ENCODE measurements at regions not wholly inside any gene's neighbourhood (a gene's known extent, or its start where the extent isn't known, plus 50 kb on each side); places are given as distances from the start of the nearest gene placed in this dataset.

DNA sequence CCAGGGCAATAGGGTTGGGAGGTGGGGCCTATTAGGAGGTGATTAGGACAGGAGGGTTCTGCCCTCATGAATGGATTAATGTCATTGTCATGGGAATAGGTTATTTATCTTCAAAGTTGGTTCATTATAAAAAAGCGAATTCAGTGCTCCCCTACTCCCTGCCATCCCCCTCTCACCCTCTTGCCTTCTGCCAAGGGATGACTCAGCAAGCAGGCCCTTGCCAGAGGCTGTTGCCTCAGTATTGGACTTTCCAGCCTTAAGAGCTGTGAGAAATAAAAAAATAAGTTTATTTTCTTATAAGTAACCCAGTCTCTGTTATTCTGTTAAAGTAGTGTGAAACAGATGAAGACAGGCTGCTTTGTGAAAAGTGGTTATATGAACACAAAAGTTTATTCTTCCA is 381.1 kb upstream of the ZFP64 start:
- H3K4me3 ChIP-seq (replicated peaks in 1 of 4; ENCODE audit: control extremely low read depth in 1 of 4, insufficient read depth in 1 of 4, low read depth in 3 of 4, low read length in 4 of 4): no peak overlapping the region
- no peak overlapping the region for H3K27ac ChIP-seq (ENCODE audit: insufficient read depth, low read length)
- H3K36me3 ChIP-seq (ENCODE audit: control insufficient read depth, insufficient read depth, low read length): no peaks in the 10 kb centered on the region
- no peak overlapping the region for H2AFZ ChIP-seq (ENCODE audit: low read length)
- H3K9me3 ChIP-seq (ENCODE audit: control insufficient read depth, insufficient read depth, low read depth, low read length): no peaks in the 10 kb centered on the region
- TF ChIP-seq EZH2 (IDR thresholded peaks at IDR 0.05; ENCODE audit: low read length, missing control alignments): no peak
- TF ChIP-seq, protein P1, sequence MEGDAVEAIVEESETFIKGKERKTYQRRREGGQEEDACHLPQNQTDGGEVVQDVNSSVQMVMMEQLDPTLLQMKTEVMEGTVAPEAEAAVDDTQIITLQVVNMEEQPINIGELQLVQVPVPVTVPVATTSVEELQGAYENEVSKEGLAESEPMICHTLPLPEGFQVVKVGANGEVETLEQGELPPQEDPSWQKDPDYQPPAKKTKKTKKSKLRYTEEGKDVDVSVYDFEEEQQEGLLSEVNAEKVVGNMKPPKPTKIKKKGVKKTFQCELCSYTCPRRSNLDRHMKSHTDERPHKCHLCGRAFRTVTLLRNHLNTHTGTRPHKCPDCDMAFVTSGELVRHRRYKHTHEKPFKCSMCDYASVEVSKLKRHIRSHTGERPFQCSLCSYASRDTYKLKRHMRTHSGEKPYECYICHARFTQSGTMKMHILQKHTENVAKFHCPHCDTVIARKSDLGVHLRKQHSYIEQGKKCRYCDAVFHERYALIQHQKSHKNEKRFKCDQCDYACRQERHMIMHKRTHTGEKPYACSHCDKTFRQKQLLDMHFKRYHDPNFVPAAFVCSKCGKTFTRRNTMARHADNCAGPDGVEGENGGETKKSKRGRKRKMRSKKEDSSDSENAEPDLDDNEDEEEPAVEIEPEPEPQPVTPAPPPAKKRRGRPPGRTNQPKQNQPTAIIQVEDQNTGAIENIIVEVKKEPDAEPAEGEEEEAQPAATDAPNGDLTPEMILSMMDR (conservative IDR thresholded peaks at IDR 0.05 in 1 of 2, IDR thresholded peaks at IDR 0.05 in 1 of 2; ENCODE audit: low read depth in 1 of 2, low read length in 2 of 2): no peak
- H3K27me3 ChIP-seq (ENCODE audit: control insufficient read depth, insufficient read depth, low read length): no peaks in the 10 kb centered on the region
- H3K4me1 ChIP-seq (ENCODE audit: control insufficient read depth, extremely low read depth, insufficient read depth, low read length): no peaks in the 10 kb centered on the region
- no peaks in the 10 kb centered on the region for H4K20me1 ChIP-seq (ENCODE audit: control insufficient read depth, extremely low read depth, insufficient read depth, low read length)
- H3K4me2 ChIP-seq (ENCODE audit: extremely low read depth, insufficient read depth, low read length): no peak overlapping the region
- peak; percentile 29 to 34 for DNase-seq (ENCODE audit: low read depth in 2 of 2)
- H3K9ac ChIP-seq (ENCODE audit: insufficient read depth, low read length): no peak overlapping the region
- H3K79me2 ChIP-seq (ENCODE audit: control insufficient read depth, insufficient read depth, low read length): no peaks in the 10 kb centered on the region

DNA sequence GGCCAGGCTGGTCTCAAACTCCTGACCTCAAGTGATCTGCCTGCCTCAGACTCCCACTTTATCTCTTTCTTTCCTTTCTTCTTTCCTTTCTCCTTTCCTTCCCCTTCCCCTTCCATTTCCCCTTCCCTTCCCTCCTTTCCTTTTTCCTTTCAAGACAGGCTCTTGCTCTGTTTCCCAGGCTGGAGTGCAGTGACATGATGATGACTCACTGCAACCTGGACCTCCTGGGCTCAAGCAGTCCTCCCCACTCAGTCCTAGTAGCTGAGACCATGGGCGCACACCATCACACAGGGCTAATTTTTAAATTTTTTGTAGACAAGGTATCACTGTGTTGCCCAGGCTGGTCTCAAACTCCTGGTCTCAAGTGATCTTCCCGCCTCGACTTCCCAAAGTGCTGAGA is 377.6 kb upstream of the ZFP64 start:
- no peak for TF ChIP-seq EZH2 (IDR thresholded peaks at IDR 0.05; ENCODE audit: low read length, missing control alignments)
- TF ChIP-seq, protein P1 (conservative IDR thresholded peaks at IDR 0.05 in 1 of 2, IDR thresholded peaks at IDR 0.05 in 1 of 2; ENCODE audit: low read depth in 1 of 2, low read length in 2 of 2): no peak
- no peaks in the 10 kb centered on the region for H3K36me3 ChIP-seq (ENCODE audit: control insufficient read depth, insufficient read depth, low read length)
- H3K4me2 ChIP-seq (ENCODE audit: extremely low read depth, insufficient read depth, low read length): no peak overlapping the region
- H3K9me3 ChIP-seq (ENCODE audit: control insufficient read depth, insufficient read depth, low read depth, low read length): no peaks in the 10 kb centered on the region
- H2AFZ ChIP-seq (ENCODE audit: low read length): no peak overlapping the region
- H4K20me1 ChIP-seq (ENCODE audit: control insufficient read depth, extremely low read depth, insufficient read depth, low read length): no peaks in the 10 kb centered on the region
- no peak overlapping the region for H3K4me3 ChIP-seq (replicated peaks in 1 of 4; ENCODE audit: control extremely low read depth in 1 of 4, insufficient read depth in 1 of 4, low read depth in 3 of 4, low read length in 4 of 4)
- no peaks in the 10 kb centered on the region for H3K4me1 ChIP-seq (ENCODE audit: control insufficient read depth, extremely low read depth, insufficient read depth, low read length)
- peak in 1 of 2 donors; percentile 39 for DNase-seq (ENCODE audit: low read depth in 2 of 2)
- no peak overlapping the region for H3K27ac ChIP-seq (ENCODE audit: insufficient read depth, low read length)
- no peaks in the 10 kb centered on the region for H3K27me3 ChIP-seq (ENCODE audit: control insufficient read depth, insufficient read depth, low read length)
- no peaks in the 10 kb centered on the region for H3K79me2 ChIP-seq (ENCODE audit: control insufficient read depth, insufficient read depth, low read length)
- no peak overlapping the region for H3K9ac ChIP-seq (ENCODE audit: insufficient read depth, low read length)

DNA sequence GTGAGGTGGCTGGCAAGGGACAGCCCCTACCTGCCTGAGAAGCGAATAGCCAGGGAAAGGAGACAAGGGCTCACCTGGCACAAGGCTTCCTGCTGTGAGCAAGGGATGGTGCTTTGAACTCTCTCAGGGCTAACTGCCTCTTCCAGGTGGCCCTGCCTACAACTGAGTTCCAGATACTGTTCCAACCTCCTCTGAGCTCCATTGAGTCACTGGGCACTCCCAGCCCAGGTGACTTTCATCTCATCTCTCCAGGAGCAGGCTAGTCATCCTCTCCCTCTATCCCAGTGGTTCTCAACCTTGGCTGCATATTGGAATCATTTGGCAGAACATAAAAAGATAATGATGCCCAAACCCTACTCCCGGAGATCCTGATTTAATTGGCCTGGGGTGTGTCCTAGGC is 374.0 kb upstream of the ZFP64 start:
- Histone ChIP-seq H3K36me3 (ENCODE audit: control insufficient read depth, insufficient read depth, low read length) (no peaks in the 10 kb centered on the region), H3K27ac (ENCODE audit: insufficient read depth, low read length) (no peak overlapping the region), H3K79me2 (ENCODE audit: control insufficient read depth, insufficient read depth, low read length) (no peaks in the 10 kb centered on the region), H3K9ac (ENCODE audit: insufficient read depth, low read length) (no peak overlapping the region), H3K4me2 (ENCODE audit: extremely low read depth, insufficient read depth, low read length) (no peak overlapping the region), H3K9me3 (ENCODE audit: control insufficient read depth, insufficient read depth, low read depth, low read length) (no peaks in the 10 kb centered on the region), H3K4me3 (replicated peaks in 1 of 4; ENCODE audit: control extremely low read depth in 1 of 4, insufficient read depth in 1 of 4, low read depth in 3 of 4, low read length in 4 of 4) (no peak overlapping the region), H3K27me3 (ENCODE audit: control insufficient read depth, insufficient read depth, low read length) (no peaks in the 10 kb centered on the region), H4K20me1 (ENCODE audit: control insufficient read depth, extremely low read depth, insufficient read depth, low read length) (no peaks in the 10 kb centered on the region), H3K4me1 (ENCODE audit: control insufficient read depth, extremely low read depth, insufficient read depth, low read length) (no peaks in the 10 kb centered on the region), H2AFZ (ENCODE audit: low read length) (no peak overlapping the region)
- TF ChIP-seq EZH2 (IDR thresholded peaks at IDR 0.05; ENCODE audit: low read length, missing control alignments): no peak
- TF ChIP-seq, protein P1 (conservative IDR thresholded peaks at IDR 0.05 in 1 of 2, IDR thresholded peaks at IDR 0.05 in 1 of 2; ENCODE audit: low read depth in 1 of 2, low read length in 2 of 2): no peak
- no peak for DNase-seq (ENCODE audit: low read depth in 2 of 2)
